ENCODE measurements at regions not wholly inside any gene's neighbourhood (a gene's known extent, or its start where the extent isn't known, plus 50 kb on each side); places are given as distances from the start of the nearest gene placed in this dataset.
"Not testable (repeated sequence)": the region's sequence is repeated elsewhere in the genome, so short reads cannot be mapped to it uniquely, and the experiment has no call there.

DNA sequence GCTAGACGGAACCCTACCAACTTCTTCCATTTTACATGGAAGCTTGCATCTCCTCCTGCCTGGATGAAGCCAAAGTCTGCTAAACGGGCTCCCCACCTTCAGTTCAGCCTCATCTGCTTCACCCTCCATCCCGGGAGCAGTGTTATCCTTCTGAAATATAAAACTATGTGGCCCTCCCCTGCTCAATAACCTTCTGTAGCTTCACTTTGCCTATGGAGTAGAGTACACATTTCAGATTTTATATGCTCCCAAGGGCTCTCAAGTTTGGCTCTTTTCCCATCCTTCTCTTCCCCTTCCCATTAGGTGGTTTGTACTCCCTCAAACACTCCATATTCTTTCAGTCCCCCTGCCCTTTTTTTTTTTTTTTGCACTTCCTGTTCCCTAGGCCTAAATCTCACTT, 115.9 kb upstream of the RAI2 start:
- Mint-ChIP-seq H3K9me3 (no peaks in the 10 kb centered on the region), H3K27ac (no peak overlapping the region), H3K4me1 (ENCODE audit: low read depth) (no peaks in the 10 kb centered on the region), H3K27me3 (no peaks in the 10 kb centered on the region), H3K4me3 (no peak overlapping the region), H3K36me3 (ENCODE audit: low read depth) (no peaks in the 10 kb centered on the region)
- Histone ChIP-seq H3K36me3 (ENCODE audit: insufficient read depth, low read length) (no peaks in the 10 kb centered on the region), H3K27me3 (ENCODE audit: control insufficient read depth in 1 of 2, insufficient read depth in 2 of 2, low read length in 2 of 2) (no peaks in the 10 kb centered on the region), H3K27ac (ENCODE audit: low read depth in 1 of 2, low read length in 2 of 2) (no peak overlapping the region), H3K9me3 (ENCODE audit: control insufficient read depth in 1 of 2, insufficient read depth in 1 of 2, low read length in 2 of 2) (no peaks in the 10 kb centered on the region), H3K4me3 (ENCODE audit: low read length) (no peak overlapping the region), H3K4me1 (ENCODE audit: insufficient read depth, low read length) (no peaks in the 10 kb centered on the region)
- intact Hi-C loops (cut with DNase I, micrococcal nuclease): no loop called here
- ChIA-PET POLR2A (no interaction called here), CTCF (interaction anchor here (0.5 kb wide), 1 partner anchor 235 kb away, joined by 3 read pairs; no protein-coding TSS in a partner anchor)
- ATAC-seq (ENCODE audit: poor library complexity) (no peak), DNase-seq (no peak)
- TF ChIP-seq, protein P1, sequence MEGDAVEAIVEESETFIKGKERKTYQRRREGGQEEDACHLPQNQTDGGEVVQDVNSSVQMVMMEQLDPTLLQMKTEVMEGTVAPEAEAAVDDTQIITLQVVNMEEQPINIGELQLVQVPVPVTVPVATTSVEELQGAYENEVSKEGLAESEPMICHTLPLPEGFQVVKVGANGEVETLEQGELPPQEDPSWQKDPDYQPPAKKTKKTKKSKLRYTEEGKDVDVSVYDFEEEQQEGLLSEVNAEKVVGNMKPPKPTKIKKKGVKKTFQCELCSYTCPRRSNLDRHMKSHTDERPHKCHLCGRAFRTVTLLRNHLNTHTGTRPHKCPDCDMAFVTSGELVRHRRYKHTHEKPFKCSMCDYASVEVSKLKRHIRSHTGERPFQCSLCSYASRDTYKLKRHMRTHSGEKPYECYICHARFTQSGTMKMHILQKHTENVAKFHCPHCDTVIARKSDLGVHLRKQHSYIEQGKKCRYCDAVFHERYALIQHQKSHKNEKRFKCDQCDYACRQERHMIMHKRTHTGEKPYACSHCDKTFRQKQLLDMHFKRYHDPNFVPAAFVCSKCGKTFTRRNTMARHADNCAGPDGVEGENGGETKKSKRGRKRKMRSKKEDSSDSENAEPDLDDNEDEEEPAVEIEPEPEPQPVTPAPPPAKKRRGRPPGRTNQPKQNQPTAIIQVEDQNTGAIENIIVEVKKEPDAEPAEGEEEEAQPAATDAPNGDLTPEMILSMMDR (IDR thresholded peaks at IDR 0.05): no peak

DNA sequence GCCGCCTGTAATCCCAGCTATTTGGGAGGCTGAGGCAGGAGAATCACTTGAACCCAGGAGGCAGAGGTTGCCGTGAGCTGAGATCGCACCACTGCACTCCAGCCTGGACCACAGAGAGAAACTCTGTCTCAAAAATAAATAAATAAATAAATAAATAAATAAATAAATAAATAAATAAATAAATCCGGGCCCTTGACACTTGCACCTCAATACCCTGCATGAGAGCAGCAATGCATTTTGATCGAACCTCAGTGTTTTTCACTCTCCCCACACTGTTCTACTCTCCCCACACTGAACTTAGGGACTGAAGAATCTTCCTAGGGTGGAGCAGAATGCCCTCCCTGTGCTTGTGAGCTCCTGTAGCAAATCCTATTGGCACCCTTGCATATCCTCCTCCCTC, 114.3 kb upstream of the RAI2 start:
- CTCF ChIA-PET; H3K4me1 ChIP-seq (ENCODE audit: insufficient read depth, low read length); intact Hi-C loops (cut with DNase I, micrococcal nuclease); H3K4me3 Mint-ChIP-seq; H3K27me3 ChIP-seq (ENCODE audit: control insufficient read depth in 1 of 2, insufficient read depth in 2 of 2, low read length in 2 of 2); H3K36me3 Mint-ChIP-seq (ENCODE audit: low read depth); H3K36me3 ChIP-seq (ENCODE audit: insufficient read depth, low read length); ATAC-seq (ENCODE audit: poor library complexity); POLR2A ChIA-PET; H3K9me3 ChIP-seq (ENCODE audit: control insufficient read depth in 1 of 2, insufficient read depth in 1 of 2, low read length in 2 of 2); H3K27ac Mint-ChIP-seq; H3K9me3 Mint-ChIP-seq; H3K4me1 Mint-ChIP-seq (ENCODE audit: low read depth); H3K4me3 ChIP-seq (ENCODE audit: low read length); H3K27me3 Mint-ChIP-seq; DNase-seq; H3K27ac ChIP-seq (ENCODE audit: low read depth in 1 of 2, low read length in 2 of 2): not testable (repeated sequence)

DNA sequence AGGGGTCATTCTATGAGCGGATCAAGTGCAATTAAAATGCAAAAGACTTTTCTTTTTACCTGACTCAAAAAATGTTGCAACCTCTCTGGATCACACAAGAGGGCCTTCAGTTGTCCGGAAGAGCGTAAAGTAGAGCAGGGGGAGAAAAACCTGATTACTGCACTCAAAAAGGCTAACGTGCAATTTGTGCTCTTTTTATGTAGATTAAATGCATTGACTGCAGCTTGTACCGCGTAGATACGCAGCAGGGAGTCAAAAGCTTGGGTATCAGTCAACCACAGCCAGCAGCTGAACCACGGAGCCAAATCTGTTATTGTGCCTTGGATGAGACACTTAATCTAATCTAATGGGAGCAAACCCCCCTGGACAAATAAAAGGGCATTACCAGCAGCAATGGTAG, 107.3 kb upstream of the RAI2 start:
- Histone ChIP-seq H3K9me3 (ENCODE audit: control insufficient read depth in 1 of 2, insufficient read depth in 1 of 2, low read length in 2 of 2) (no peaks in the 10 kb centered on the region), H3K4me1 (ENCODE audit: insufficient read depth, low read length) (no peaks in the 10 kb centered on the region), H3K36me3 (ENCODE audit: insufficient read depth, low read length) (no peaks in the 10 kb centered on the region), H3K27me3 (ENCODE audit: control insufficient read depth in 1 of 2, insufficient read depth in 2 of 2, low read length in 2 of 2) (no peaks in the 10 kb centered on the region), H3K4me3 (ENCODE audit: low read length) (no peak overlapping the region), H3K27ac (ENCODE audit: low read depth in 1 of 2, low read length in 2 of 2) (no peak overlapping the region)
- Mint-ChIP-seq H3K4me3 (no peak overlapping the region), H3K27me3 (no peaks in the 10 kb centered on the region), H3K27ac (no peak overlapping the region), H3K4me1 (ENCODE audit: low read depth) (no peaks in the 10 kb centered on the region), H3K9me3 (no peaks in the 10 kb centered on the region), H3K36me3 (ENCODE audit: low read depth) (no peaks in the 10 kb centered on the region)
- no peak for DNase-seq
- TF ChIP-seq, protein P1 (IDR thresholded peaks at IDR 0.05): no peak
- intact Hi-C loops (cut with DNase I, micrococcal nuclease): no loop called here
- ATAC-seq (ENCODE audit: poor library complexity): no peak
- ChIA-PET CTCF (no interaction called here), POLR2A (no interaction called here)

DNA sequence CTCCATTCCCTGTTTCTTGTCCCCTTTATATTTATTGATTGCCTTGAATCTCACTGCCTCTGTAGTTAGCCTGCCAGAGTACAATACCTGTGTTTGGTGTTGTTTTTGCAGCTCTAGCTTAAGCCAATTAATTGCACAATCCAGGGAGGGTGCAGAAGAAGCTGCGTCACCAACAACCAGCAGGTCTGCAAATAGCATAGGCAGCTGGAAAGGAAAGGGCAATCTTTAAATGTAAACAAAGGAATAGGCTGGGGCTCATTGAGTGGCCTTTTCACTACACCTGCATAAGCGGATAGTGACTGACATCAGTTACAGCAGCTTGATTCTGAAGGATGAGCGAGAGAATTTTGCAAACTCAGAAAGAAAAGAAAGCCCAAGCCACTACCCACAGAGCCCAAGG, 106.8 kb upstream of the RAI2 start:
- ATAC-seq (ENCODE audit: poor library complexity) (no peak), DNase-seq (no peak)
- Mint-ChIP-seq H3K4me3 (no peak overlapping the region), H3K9me3 (no peaks in the 10 kb centered on the region), H3K27ac (no peak overlapping the region), H3K4me1 (ENCODE audit: low read depth) (no peaks in the 10 kb centered on the region), H3K36me3 (ENCODE audit: low read depth) (no peaks in the 10 kb centered on the region), H3K27me3 (no peaks in the 10 kb centered on the region)
- ChIA-PET POLR2A (no interaction called here), CTCF (no interaction called here)
- Histone ChIP-seq H3K36me3 (ENCODE audit: insufficient read depth, low read length) (no peaks in the 10 kb centered on the region), H3K27ac (ENCODE audit: low read depth in 1 of 2, low read length in 2 of 2) (no peak overlapping the region), H3K9me3 (ENCODE audit: control insufficient read depth in 1 of 2, insufficient read depth in 1 of 2, low read length in 2 of 2) (no peaks in the 10 kb centered on the region), H3K27me3 (ENCODE audit: control insufficient read depth in 1 of 2, insufficient read depth in 2 of 2, low read length in 2 of 2) (no peaks in the 10 kb centered on the region), H3K4me1 (ENCODE audit: insufficient read depth, low read length) (no peaks in the 10 kb centered on the region), H3K4me3 (ENCODE audit: low read length) (no peak overlapping the region)
- TF ChIP-seq, protein P1 (IDR thresholded peaks at IDR 0.05): no peak
- intact Hi-C loops (cut with DNase I, micrococcal nuclease): no loop called here
